Right atrium auricular region (tissue), 2 donors: ENCODE measurements at regions not wholly inside any gene's neighbourhood (a gene's known extent, or its start where the extent isn't known, plus 50 kb on each side); places are given as distances from the start of the nearest gene placed in this dataset.

Source experiments
- DNase-seq: peaks from one replicate; pipeline ENCODE4 v3.0.0-alpha.2; 2019; ENCODE audit warnings: low spot score
- H3K27ac ChIP-seq, 2 donors: fragments of 200-600 bp; sonication (generic); 1 replicate in 1 of 2; 2 replicates in 1 of 2; pipeline ENCODE4 v1.5.1; 2016 to 2019
- H3K27me3 ChIP-seq, 2 donors: fragments of 200-600 bp; sonication (generic); one replicate each; pipeline versions ENCODE4 v1.5.1 to v1.6.0; 2017 to 2019
- H3K36me3 ChIP-seq: fragments of 200-600 bp; sonication (generic); one replicate; pipeline ENCODE4 v1.5.1; 2016
- H3K4me1 ChIP-seq, 2 donors: fragments of 200-600 bp; sonication (generic); one replicate each; pipeline versions ENCODE4 v1.5.1 to v1.6.0; 2017 to 2019
- H3K4me3 ChIP-seq, 2 donors: fragments of 200-600 bp; sonication (generic); 1 replicate in 1 of 2; 2 replicates in 1 of 2; pipeline ENCODE4 v1.5.1; 2017 to 2019; ENCODE audit warnings: mild to moderate bottlenecking in 1 of 2, moderate library complexity in 1 of 2
- H3K9me3 ChIP-seq, 2 donors: fragments of 200-600 bp; sonication (generic); one replicate each; pipeline ENCODE4 v1.5.1; 2019
- CTCF ChIP-seq, 2 donors: fragments of 200-600 bp; sonication (generic); IDR thresholded peaks; one replicate each; pipeline ENCODE4 v1.5.1; 2019; ENCODE audit warnings: antibody characterized with exemption in 2 of 2

- TF ChIP-seq CTCF (IDR thresholded peaks at IDR 0.05): no peak
- Histone ChIP-seq H3K27ac (no peak overlapping the region), H3K27me3 (no peaks in the 10 kb centered on the region), H3K36me3 (no peaks in the 10 kb centered on the region), H3K9me3 (no peaks in the 10 kb centered on the region), H3K4me3 (no peak overlapping the region), H3K4me1 (no peaks in the 10 kb centered on the region)
- no peak for DNase-seq
Measured at GRCh38 chr7:96501318-96501717, 179.4 kb upstream of the SLC25A13 start.

GRCh38 chr7:96499532-96499931, 177.6 kb upstream of the SLC25A13 start:
- H3K4me1 ChIP-seq: no peaks in the 10 kb centered on the region
- no peaks in the 10 kb centered on the region for H3K27me3 ChIP-seq
- H3K4me3 ChIP-seq: no peak overlapping the region
- H3K36me3 ChIP-seq: no peaks in the 10 kb centered on the region
- no peaks in the 10 kb centered on the region for H3K9me3 ChIP-seq
- no peak for DNase-seq
- H3K27ac ChIP-seq: no peak overlapping the region
- TF ChIP-seq CTCF (IDR thresholded peaks at IDR 0.05): no peak

GRCh38 chr7:96497567-96497966, 175.7 kb upstream of the SLC25A13 start:
- Histone ChIP-seq H3K27me3 (no peaks in the 10 kb centered on the region), H3K9me3 (no peaks in the 10 kb centered on the region), H3K4me3 (no peak overlapping the region), H3K27ac (no peak overlapping the region), H3K36me3 (no peaks in the 10 kb centered on the region), H3K4me1 (no peaks in the 10 kb centered on the region)
- DNase-seq: no peak
- no peak for TF ChIP-seq CTCF (IDR thresholded peaks at IDR 0.05)

- H3K4me1 ChIP-seq: no peaks in the 10 kb centered on the region
- H3K27me3 ChIP-seq: no peaks in the 10 kb centered on the region
- TF ChIP-seq CTCF (IDR thresholded peaks at IDR 0.05): no peak
- no peak overlapping the region for H3K27ac ChIP-seq
- H3K9me3 ChIP-seq: no peaks in the 10 kb centered on the region
- no peak overlapping the region for H3K4me3 ChIP-seq
- DNase-seq: no peak
- H3K36me3 ChIP-seq: no peaks in the 10 kb centered on the region
Measured at GRCh38 chr7:96495751-96496216, 173.9 kb upstream of the SLC25A13 start.

- Histone ChIP-seq H3K36me3 (no peaks in the 10 kb centered on the region), H3K27me3 (no peaks in the 10 kb centered on the region), H3K9me3 (no peaks in the 10 kb centered on the region), H3K4me3 (no peak overlapping the region), H3K4me1 (no peaks in the 10 kb centered on the region), H3K27ac (no peak overlapping the region)
- no peak for TF ChIP-seq CTCF (IDR thresholded peaks at IDR 0.05)
- no peak for DNase-seq
Measured at GRCh38 chr7:96486681-96487080, 164.8 kb upstream of the SLC25A13 start.

- Histone ChIP-seq H3K4me1 (no peaks in the 10 kb centered on the region), H3K9me3 (no peaks in the 10 kb centered on the region), H3K4me3 (no peak overlapping the region), H3K27ac (no peak overlapping the region), H3K27me3 (no peaks in the 10 kb centered on the region), H3K36me3 (no peaks in the 10 kb centered on the region)
- no peak for TF ChIP-seq CTCF (IDR thresholded peaks at IDR 0.05)
- DNase-seq: no peak
Measured at GRCh38 chr7:96484845-96485244, 162.9 kb upstream of the SLC25A13 start.
